Naive B cell (primary cell): ENCODE measurements at regions not wholly inside any gene's neighbourhood (a gene's known extent, or its start where the extent isn't known, plus 50 kb on each side); places are given as distances from the start of the nearest gene placed in this dataset.

Source experiments
- ATAC-seq, 2 donors: fragments of 150-1000 bp; cut with Tn5 transposase; 2 replicates each; pipeline ENCODE4 v1.10.0; 2021; ENCODE audit warnings: low read depth in 2 of 2, mild to moderate bottlenecking in 2 of 2, moderate library complexity in 2 of 2
- DNase-seq: peaks from one replicate; pipeline ENCODE4 v3.0.0; 2022
- H3K27ac Mint-ChIP-seq, 6 donors: one replicate each; pipeline ENCODE4 v1.8.0; 2020 to 2022; ENCODE audit warnings: mild to moderate bottlenecking in 6 of 6, mixed read lengths in 6 of 6, moderate library complexity in 5 of 6, inconsistent platforms in 2 of 6
- H3K27me3 Mint-ChIP-seq, 3 donors: one replicate each; pipeline ENCODE4 v1.8.0; 2021 to 2022; ENCODE audit warnings: mixed read lengths in 3 of 3, mild to moderate bottlenecking in 1 of 3
- H3K36me3 Mint-ChIP-seq, 2 donors: one replicate each; pipeline ENCODE4 v1.8.0; 2020 to 2022; ENCODE audit warnings: mixed read lengths in 2 of 2, inconsistent platforms in 1 of 2, mild to moderate bottlenecking in 1 of 2
- H3K4me1 Mint-ChIP-seq, 3 donors: one replicate each; pipeline ENCODE4 v1.8.0; 2020 to 2022; ENCODE audit warnings: mixed read lengths in 3 of 3, inconsistent platforms in 1 of 3, mild to moderate bottlenecking in 1 of 3, moderate library complexity in 1 of 3
- H3K4me3 Mint-ChIP-seq, 8 donors: one replicate each; pipeline ENCODE4 v1.8.0; 2020 to 2022; ENCODE audit warnings: mild to moderate bottlenecking in 8 of 8, mixed read lengths in 8 of 8, moderate library complexity in 8 of 8, inconsistent platforms in 2 of 8
- H3K9me3 Mint-ChIP-seq, 7 donors: one replicate each; pipeline ENCODE4 v1.8.0; 2020 to 2022; ENCODE audit warnings: mixed read lengths in 7 of 7, mild to moderate bottlenecking in 5 of 7, inconsistent platforms in 2 of 7, moderate library complexity in 1 of 7

GRCh38 chr6:12386816-12387215 lies 96.7 kb downstream of the EDN1 start:
- Mint-ChIP-seq H3K9me3 (peaks cover 0 to 9% (median 2%) of the 10 kb centered on the region in 7 donors), H3K27ac (peak overlapping the region in 1 of 6 donors; percentile 49), H3K36me3 (peaks cover 0 to 8% of the 10 kb centered on the region in 2 donors), H3K4me3 (no peak overlapping the region), H3K27me3 (peaks cover 11 to 25% (median 11%) of the 10 kb centered on the region in 3 donors), H3K4me1 (no peaks in the 10 kb centered on the region)
- ATAC-seq (no peak), DNase-seq (no peak)

- H3K27me3 Mint-ChIP-seq: peaks cover 11 to 34% (median 15%) of the 10 kb centered on the region in 3 donors
- DNase-seq: no peak
- peaks cover 0 to 9% (median 2%) of the 10 kb centered on the region in 7 donors for H3K9me3 Mint-ChIP-seq
- H3K27ac Mint-ChIP-seq: peak overlapping the region in 1 of 6 donors; percentile 1
- ATAC-seq: no peak
- peaks cover 0 to 8% of the 10 kb centered on the region in 2 donors for H3K36me3 Mint-ChIP-seq
- no peaks in the 10 kb centered on the region for H3K4me1 Mint-ChIP-seq
- no peak overlapping the region for H3K4me3 Mint-ChIP-seq
Measured at GRCh38 chr6:12391472-12391871, 101.3 kb downstream of the EDN1 start.

- Mint-ChIP-seq H3K9me3 (peaks cover 0 to 5% (median 0%) of the 10 kb centered on the region in 7 donors), H3K4me1 (no peaks in the 10 kb centered on the region), H3K27ac (no peak overlapping the region), H3K27me3 (peaks cover 1 to 24% (median 9%) of the 10 kb centered on the region in 3 donors), H3K36me3 (peaks cover 0 to 2% of the 10 kb centered on the region in 2 donors), H3K4me3 (no peak overlapping the region)
- no peak for DNase-seq
- no peak for ATAC-seq
Measured at GRCh38 chr6:12392490-12392889, 102.3 kb downstream of the EDN1 start.

- no peak for DNase-seq
- H3K4me3 Mint-ChIP-seq: no peak overlapping the region
- peaks cover 0 to 4% (median 0%) of the 10 kb centered on the region in 7 donors for H3K9me3 Mint-ChIP-seq
- H3K36me3 Mint-ChIP-seq: no peaks in the 10 kb centered on the region
- peak overlapping the region in 1 of 6 donors; percentile 13 for H3K27ac Mint-ChIP-seq
- no peaks in the 10 kb centered on the region for H3K4me1 Mint-ChIP-seq
- peaks cover 0 to 25% (median 14%) of the 10 kb centered on the region in 3 donors for H3K27me3 Mint-ChIP-seq
- ATAC-seq: no peak
Measured at GRCh38 chr6:12393100-12393499, 102.9 kb downstream of the EDN1 start.

GRCh38 chr6:12394170-12394569 lies 104.0 kb downstream of the EDN1 start:
- ATAC-seq (no peak), DNase-seq (no peak)
- Mint-ChIP-seq H3K9me3 (peaks cover 0 to 4% (median 0%) of the 10 kb centered on the region in 7 donors), H3K27me3 (peaks cover 0 to 20% (median 12%) of the 10 kb centered on the region in 3 donors), H3K27ac (no peak overlapping the region), H3K36me3 (no peaks in the 10 kb centered on the region), H3K4me1 (no peaks in the 10 kb centered on the region), H3K4me3 (no peak overlapping the region)

- ATAC-seq (no peak), DNase-seq (no peak)
- Mint-ChIP-seq H3K4me3 (no peak overlapping the region), H3K27ac (no peak overlapping the region), H3K9me3 (peaks cover 0 to 9% (median 2%) of the 10 kb centered on the region in 7 donors), H3K36me3 (no peaks in the 10 kb centered on the region), H3K27me3 (peaks cover 0 to 15% (median 9%) of the 10 kb centered on the region in 3 donors), H3K4me1 (no peaks in the 10 kb centered on the region)
Measured at GRCh38 chr6:12395898-12396297, 105.7 kb downstream of the EDN1 start.

GRCh38 chr6:12401200-12401599 lies 111.0 kb downstream of the EDN1 start:
- Mint-ChIP-seq H3K9me3 (peaks cover 0 to 9% (median 2%) of the 10 kb centered on the region in 7 donors), H3K36me3 (no peaks in the 10 kb centered on the region), H3K4me1 (no peaks in the 10 kb centered on the region), H3K4me3 (no peak overlapping the region), H3K27me3 (peaks cover 1 to 7% (median 5%) of the 10 kb centered on the region in 3 donors), H3K27ac (no peak overlapping the region)
- no peak for DNase-seq
- ATAC-seq: no peak

- H3K9me3 Mint-ChIP-seq: peaks cover 0 to 9% (median 2%) of the 10 kb centered on the region in 7 donors
- no peaks in the 10 kb centered on the region for H3K4me1 Mint-ChIP-seq
- DNase-seq: no peak
Measured at GRCh38 chr6:12403201-12403826, 113.2 kb downstream of the EDN1 start.

GRCh38 chr6:12403947-12404647 lies 113.9 kb downstream of the EDN1 start:
- Mint-ChIP-seq H3K27ac (no peak overlapping the region), H3K4me1 (no peaks in the 10 kb centered on the region), H3K27me3 (peaks cover 5 to 17% (median 7%) of the 10 kb centered on the region in 3 donors), H3K36me3 (no peaks in the 10 kb centered on the region), H3K9me3 (peaks cover 0 to 9% (median 2%) of the 10 kb centered on the region in 7 donors), H3K4me3 (no peak overlapping the region)
- no peak for DNase-seq
- no peak for ATAC-seq

More at GRCh38 chr6:12403201-12403826, 113.2 kb downstream of the EDN1 start:
- H3K36me3 Mint-ChIP-seq: no peaks in the 10 kb centered on the region
- H3K27me3 Mint-ChIP-seq: peaks cover 3 to 10% (median 5%) of the 10 kb centered on the region in 3 donors
- no peak for ATAC-seq
- H3K27ac Mint-ChIP-seq: no peak overlapping the region
- no peak overlapping the region for H3K4me3 Mint-ChIP-seq

- no peak for DNase-seq
- peaks cover 0 to 7% (median 2%) of the 10 kb centered on the region in 7 donors for H3K9me3 Mint-ChIP-seq
- H3K27ac Mint-ChIP-seq: no peak overlapping the region
- H3K36me3 Mint-ChIP-seq: no peaks in the 10 kb centered on the region
- H3K4me3 Mint-ChIP-seq: no peak overlapping the region
- H3K4me1 Mint-ChIP-seq: no peaks in the 10 kb centered on the region
- H3K27me3 Mint-ChIP-seq: peaks cover 5 to 17% (median 7%) of the 10 kb centered on the region in 3 donors
- no peak for ATAC-seq
Measured at GRCh38 chr6:12404651-12405050, 114.5 kb downstream of the EDN1 start.

GRCh38 chr6:12408752-12409151 lies 118.6 kb downstream of the EDN1 start:
- H3K4me3 Mint-ChIP-seq: no peak overlapping the region
- no peaks in the 10 kb centered on the region for H3K36me3 Mint-ChIP-seq
- no peak overlapping the region for H3K27ac Mint-ChIP-seq
- H3K27me3 Mint-ChIP-seq: peaks cover 5 to 17% (median 7%) of the 10 kb centered on the region in 3 donors
- H3K9me3 Mint-ChIP-seq: no peaks in the 10 kb centered on the region
- no peak for ATAC-seq
- DNase-seq: no peak
- H3K4me1 Mint-ChIP-seq: no peaks in the 10 kb centered on the region

- no peaks in the 10 kb centered on the region for H3K4me1 Mint-ChIP-seq
- peaks cover 5 to 17% (median 7%) of the 10 kb centered on the region in 3 donors for H3K27me3 Mint-ChIP-seq
- DNase-seq: no peak
- no peak for ATAC-seq
- no peak overlapping the region for H3K27ac Mint-ChIP-seq
- H3K9me3 Mint-ChIP-seq: no peaks in the 10 kb centered on the region
- no peak overlapping the region for H3K4me3 Mint-ChIP-seq
- H3K36me3 Mint-ChIP-seq: no peaks in the 10 kb centered on the region
Measured at GRCh38 chr6:12410946-12411345, 120.8 kb downstream of the EDN1 start.

GRCh38 chr6:12414096-12414675 lies 124.0 kb downstream of the EDN1 start:
- no peak for DNase-seq
- Mint-ChIP-seq H3K27ac (no peak overlapping the region), H3K4me3 (no peak overlapping the region), H3K9me3 (peaks cover 0 to 10% (median 1%) of the 10 kb centered on the region in 7 donors), H3K36me3 (no peaks in the 10 kb centered on the region), H3K27me3 (no peaks in the 10 kb centered on the region), H3K4me1 (no peaks in the 10 kb centered on the region)
- no peak for ATAC-seq
